Fibroblast of skin of right biceps (primary cell): ENCODE measurements at regions not wholly inside any gene's neighbourhood (a gene's known extent, or its start where the extent isn't known, plus 50 kb on each side); places are given as distances from the start of the nearest gene placed in this dataset.
A peak's percentile ranks its signal among the peaks of the same experiment; 100 is the strongest.

Experiments used
- DNase-seq: peaks from one replicate; pipeline ENCODE4 v3.0.0-alpha.2; 2013

- DNase-seq: no peak
Observed at GRCh38 chr2:144333143-144333555, 186.8 kb downstream of the ZEB2 start.

- peak; percentile 92 for DNase-seq
Observed at GRCh38 chr2:144332356-144333142, 187.4 kb downstream of the ZEB2 start.

GRCh38 chr2:144331674-144332355, 188.1 kb downstream of the ZEB2 start:
- DNase-seq: no peak

GRCh38 chr2:144330951-144331673, 188.8 kb downstream of the ZEB2 start:
- peak; percentile 5 for DNase-seq

- DNase-seq: no peak
Observed at GRCh38 chr2:144329472-144329871, 190.4 kb downstream of the ZEB2 start.

- no peak for DNase-seq
Observed at GRCh38 chr2:144328938-144329337, 191.0 kb downstream of the ZEB2 start.

GRCh38 chr2:144326825-144327224, 193.1 kb downstream of the ZEB2 start:
- no peak for DNase-seq

- DNase-seq: peak; percentile 38
Observed at GRCh38 chr2:144325086-144325485, 194.8 kb downstream of the ZEB2 start.

- no peak for DNase-seq
Observed at GRCh38 chr2:144324446-144325045, 195.4 kb downstream of the ZEB2 start.

DNA sequence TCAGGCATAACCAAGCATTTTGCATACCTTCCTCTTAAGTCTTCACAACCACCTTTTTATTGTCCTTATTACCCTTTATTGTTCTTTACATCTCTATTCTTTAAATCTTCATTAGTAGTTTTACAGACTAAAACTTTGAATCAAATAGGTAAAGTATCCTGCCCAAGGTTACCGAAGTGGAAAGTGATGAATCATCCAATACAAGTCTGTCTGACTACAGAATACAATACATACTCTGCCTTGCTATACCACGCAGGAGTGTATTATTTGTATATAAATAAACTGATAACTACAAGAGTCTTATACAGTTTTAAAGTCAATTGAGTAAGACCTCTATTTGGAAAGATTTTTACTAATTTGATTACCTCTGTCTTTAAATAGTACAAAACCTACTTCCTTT, 196.0 kb downstream of the ZEB2 start:
- no peak for DNase-seq

DNA sequence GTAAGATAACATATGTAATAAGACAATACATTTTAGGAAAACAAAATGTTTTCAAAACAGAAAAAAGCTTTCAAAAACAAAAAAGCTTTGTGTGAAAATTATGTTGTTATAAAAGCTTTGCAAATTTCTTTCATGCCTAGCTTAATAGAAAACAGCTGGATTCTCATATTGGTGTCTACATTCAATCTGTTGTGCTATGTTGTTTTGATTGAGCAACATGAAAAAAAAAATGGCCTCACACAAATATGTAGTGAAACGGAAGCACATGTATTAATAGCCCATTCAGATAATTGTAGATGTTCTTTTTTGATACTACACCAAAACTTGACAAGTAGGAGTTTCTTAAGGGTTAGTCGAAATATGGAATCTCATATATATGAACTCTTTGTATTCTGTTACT, 197.5 kb downstream of the ZEB2 start:
- DNase-seq: peak; percentile 18

- DNase-seq: peak; percentile 38
Observed at GRCh38 chr2:144320491-144320890, 199.4 kb downstream of the ZEB2 start.

GRCh38 chr2:144317071-144317738, 202.7 kb downstream of the ZEB2 start:
- no peak for DNase-seq

- no peak for DNase-seq
Observed at GRCh38 chr2:144310889-144311608, 208.9 kb downstream of the ZEB2 start.

- DNase-seq: no peak
Observed at GRCh38 chr2:144310484-144310883, 209.4 kb downstream of the ZEB2 start.

DNA sequence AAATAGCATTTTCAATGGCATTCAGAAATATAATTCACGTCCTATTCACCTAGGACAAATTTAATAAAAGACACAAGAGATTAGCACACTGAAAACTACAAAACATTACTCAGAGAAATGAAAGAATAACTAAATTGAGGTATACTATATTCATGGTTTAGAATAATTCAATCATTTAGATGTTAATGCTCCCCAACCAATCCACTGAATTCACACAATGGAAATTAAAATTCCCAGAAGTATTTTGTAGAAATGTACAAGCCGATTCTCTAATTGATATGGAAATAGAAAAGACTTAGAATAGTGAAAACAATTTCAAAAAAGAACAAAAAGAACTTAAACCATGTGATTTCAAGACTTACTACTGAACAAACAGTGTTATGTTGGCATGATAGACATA, 212.2 kb downstream of the ZEB2 start:
- no peak for DNase-seq

DNA sequence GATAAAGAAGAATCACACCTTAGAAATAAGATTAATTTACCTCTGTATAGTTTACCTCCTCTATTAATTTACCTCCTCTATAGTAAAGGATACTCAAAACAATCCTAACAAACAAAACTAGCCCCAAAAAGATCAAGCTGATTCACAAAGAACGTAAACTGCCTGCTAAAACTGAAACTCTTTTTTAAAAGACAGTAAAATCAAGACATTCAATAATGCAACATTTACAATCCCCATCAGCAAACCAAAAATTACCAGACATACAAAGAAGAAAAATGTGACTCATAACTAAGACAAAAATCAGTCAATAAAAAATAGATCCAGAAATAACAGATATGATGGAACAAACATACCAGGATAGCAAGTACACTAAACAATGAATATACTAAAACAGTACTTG, 215.7 kb downstream of the ZEB2 start:
- DNase-seq: no peak

GRCh38 chr2:144300632-144301031, 219.3 kb downstream of the ZEB2 start:
- DNase-seq: no peak

DNA sequence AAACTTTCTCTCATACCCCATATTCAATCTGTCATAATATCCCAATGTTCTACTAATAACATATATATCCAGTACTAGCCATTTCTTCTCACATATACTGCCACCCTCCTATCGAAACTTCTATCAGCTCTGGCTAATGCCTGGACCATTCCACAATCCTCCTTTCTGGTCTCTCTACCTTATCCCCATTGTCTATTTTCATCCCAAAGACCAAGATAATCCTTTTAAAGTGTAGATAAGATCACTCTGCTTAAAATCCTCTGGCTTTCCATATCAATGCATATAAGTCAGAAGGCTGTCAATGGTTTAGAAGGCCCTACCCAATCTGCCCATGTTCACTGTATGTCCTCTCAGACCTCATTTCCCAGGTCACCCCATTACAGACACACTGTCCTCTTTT, 229.6 kb downstream of the ZEB2 start:
- no peak for DNase-seq

- DNase-seq: peak; percentile 9
Observed at GRCh38 chr2:144288438-144288837, 231.5 kb downstream of the ZEB2 start.

- no peak for DNase-seq
Observed at GRCh38 chr2:144285324-144285723, 234.6 kb downstream of the ZEB2 start.

DNA sequence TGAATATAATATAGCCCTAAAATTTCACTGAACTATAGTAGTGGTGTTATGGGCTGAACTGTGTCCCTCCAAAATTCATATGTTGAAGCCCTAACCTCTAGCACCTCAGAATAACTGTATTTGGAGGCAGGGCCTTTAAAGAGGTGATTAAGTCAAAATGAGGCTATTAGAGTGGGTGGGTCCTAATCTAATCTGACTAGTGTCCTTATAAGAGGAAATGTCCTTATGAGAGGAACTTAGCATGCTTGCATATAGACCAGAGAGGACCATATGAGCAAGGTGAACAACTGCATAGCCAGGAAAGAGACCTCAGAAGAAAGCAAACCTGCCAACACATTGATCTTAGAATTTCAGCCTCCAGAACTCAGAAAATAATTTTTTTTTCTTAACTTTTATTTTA, 238.4 kb downstream of the ZEB2 start:
- DNase-seq: no peak
